SIG-M5 treated with dmso at 0.1 percent for 504 hours (cell line): ENCODE measurements at regions not wholly inside any gene's neighbourhood (a gene's known extent, or its start where the extent isn't known, plus 50 kb on each side); places are given as distances from the start of the nearest gene placed in this dataset.

Source experiments
- DNase-seq: peaks from one replicate; lab custom pipeline; 2025; ENCODE audit not compliant: unreplicated experiment; lab: John Stamatoyannopoulos, UW

DNA sequence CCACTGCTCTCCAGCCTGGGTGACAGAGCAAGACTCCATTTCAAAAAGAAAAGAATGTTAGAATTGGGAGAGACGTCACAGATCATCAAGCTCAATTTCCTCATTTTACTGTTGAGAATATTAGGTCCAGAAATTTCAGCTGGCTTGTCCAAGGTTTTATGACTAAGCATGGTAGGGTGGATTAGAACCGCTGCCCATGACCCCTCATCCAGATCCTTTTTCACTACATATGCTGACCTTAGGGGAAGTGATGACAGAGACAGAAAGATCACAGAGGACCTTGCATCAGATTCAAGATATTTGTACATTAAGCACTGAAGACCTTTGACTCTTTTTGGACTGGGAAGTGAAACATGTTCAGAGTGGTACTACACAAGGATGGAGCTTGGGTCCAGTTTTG lies 134.5 kb downstream of the ADAMTS15 start:
- DNase-seq: no peak

- no peak for DNase-seq
Measured at GRCh38 chr11:130583801-130584211, 135.4 kb downstream of the ADAMTS15 start.

- DNase-seq: no peak
Measured at GRCh38 chr11:130585545-130585944, 137.1 kb downstream of the ADAMTS15 start.

- DNase-seq: no peak
Measured at GRCh38 chr11:130587658-130588057, 139.2 kb downstream of the ADAMTS15 start.

DNA sequence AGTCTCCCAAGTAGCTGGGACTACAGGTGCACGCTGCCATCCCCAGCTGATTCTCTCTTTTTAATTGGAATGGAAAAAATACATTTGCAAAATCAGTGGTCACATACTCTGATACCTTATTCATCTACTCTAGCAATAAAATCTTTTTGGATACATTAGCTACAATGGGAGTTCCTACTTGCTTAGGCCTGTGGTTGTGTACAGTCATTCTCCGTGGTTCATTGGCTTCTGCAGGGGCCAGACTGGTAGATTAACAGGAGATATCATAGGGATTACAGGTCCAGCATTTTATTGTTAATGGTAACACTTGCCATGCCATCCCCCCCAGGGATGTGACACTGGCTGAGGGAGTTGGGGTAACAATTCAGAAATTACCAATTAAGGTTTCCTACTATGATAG lies 140.0 kb downstream of the ADAMTS15 start:
- DNase-seq: no peak

GRCh38 chr11:130592056-130592455 lies 143.6 kb downstream of the ADAMTS15 start:
- no peak for DNase-seq

DNA sequence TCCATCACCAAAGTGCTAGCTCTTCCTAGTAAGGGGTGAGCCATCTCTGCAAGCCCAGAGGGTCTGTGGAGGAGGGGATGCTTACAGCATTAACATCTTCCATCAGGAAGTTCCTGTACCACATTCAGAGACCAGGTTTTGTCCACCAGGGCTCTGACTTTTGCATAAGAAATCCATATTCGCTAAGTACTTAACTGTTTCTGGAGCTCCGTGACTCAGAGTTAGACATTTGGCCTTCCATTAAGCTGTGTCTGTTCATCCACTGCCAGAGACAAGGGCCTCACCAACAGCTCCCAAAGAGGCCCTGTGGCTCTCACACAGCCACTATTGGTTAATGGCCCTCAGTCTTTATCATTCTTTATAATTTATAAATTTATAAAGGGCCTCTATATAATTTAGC lies 144.6 kb downstream of the ADAMTS15 start:
- no peak for DNase-seq

DNA sequence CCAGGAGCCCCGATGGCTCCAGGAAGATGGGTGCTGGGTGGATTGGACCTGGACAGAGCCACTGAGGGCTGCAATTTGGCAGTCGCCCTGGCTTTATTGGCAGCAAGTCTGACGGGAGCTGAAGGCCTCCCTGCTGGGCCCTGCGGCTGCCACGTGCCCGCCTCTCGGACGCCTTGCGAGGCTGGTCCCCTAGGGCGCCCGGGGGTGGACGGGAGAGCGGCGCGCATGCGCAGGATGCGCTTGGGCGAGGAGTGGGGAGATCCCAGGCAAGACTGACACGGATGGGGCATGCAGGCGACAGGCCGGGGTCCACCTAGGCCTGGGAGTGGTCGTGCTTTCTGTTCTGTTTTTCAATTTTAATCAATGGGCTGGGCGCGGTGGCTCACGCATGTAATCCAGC lies 150.0 kb downstream of the ADAMTS15 start:
- no peak for DNase-seq

DNA sequence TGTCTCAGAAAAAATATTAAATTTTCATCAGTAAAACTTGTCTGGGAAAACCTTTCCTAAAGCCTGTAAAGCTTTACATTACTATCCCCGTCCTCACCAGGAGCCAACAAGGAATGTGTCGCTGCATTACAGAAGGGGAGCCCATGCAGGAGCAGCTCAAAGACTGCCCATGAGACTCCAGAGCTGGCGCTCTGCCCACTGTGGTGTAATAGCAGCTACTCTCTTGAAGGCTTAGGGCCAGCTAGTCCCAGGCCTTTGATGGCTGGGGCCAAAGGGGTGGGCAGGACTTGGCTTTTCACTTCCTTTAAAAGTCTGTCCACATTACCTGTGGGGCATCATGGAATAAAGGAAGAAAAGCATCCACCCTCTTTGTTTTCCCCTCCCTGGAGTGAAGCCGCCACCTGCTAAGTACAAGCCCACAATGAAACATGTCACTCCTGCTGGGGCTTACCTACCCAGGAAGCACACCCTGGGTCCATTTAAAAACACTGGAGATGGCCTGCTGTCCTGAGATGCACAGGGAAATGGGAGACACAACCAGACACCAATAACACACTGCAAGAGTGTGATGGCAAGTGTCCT lies 150.7 kb downstream of the ADAMTS15 start:
- DNase-seq: no peak

- DNase-seq: no peak
Measured at GRCh38 chr11:130600139-130600538, 151.7 kb downstream of the ADAMTS15 start.

GRCh38 chr11:130600616-130601015 lies 152.2 kb downstream of the ADAMTS15 start:
- DNase-seq: no peak

DNA sequence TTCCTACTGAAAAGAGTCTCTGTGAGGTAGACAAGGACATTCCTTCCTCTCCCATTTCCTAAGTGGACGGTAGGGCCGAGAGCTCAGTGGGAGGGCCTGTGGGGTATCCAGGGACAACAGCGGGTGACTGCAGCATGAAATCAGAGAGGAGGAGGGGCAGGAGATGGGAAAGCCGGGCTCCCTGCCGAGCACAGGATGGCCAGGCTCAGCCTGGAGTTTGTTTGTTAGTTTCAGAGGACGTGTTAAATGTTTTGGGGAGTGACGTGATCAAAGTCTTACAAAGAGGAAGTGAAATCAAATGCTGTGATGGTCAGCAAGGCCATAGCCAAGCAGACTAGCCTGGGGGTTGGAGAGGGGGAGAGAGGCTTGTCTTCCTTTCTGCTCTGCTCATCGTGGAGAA lies 152.7 kb downstream of the ADAMTS15 start:
- no peak for DNase-seq

DNA sequence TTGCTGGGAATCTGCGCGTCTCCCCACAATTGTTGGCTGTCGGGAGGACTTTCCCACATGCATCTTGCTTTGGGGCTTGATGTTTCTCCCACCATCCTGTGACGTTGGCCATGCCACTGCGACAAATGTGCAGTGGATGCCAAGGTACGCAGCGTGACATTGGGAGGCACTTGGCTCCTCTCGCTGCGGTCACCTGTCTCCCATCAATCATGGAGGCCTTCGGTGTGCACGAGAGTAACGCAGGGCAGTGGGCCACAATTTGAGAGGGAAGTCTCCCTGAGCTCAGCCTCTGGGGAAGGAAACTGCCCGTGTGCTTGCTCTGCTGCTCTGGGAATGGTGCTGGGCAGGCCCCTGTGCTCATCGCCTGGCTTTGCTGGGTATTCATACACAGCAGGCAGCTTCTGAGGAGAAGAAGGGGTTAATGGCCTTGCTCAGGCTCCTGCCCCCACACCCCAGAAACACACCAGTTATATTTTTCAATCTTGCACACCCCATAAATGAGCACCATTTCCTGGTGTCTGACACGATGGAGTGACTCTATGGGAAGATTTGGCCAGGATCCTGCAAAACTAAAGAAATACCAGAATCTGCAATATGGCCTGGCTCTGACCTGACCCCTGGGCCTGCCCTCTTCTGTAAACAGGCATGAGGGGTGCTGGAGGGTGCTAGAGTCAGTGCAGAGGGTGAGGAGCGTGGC lies 153.5 kb downstream of the ADAMTS15 start:
- DNase-seq: no peak

- no peak for DNase-seq
Measured at GRCh38 chr11:130602641-130603334, 154.3 kb downstream of the ADAMTS15 start.

GRCh38 chr11:130603335-130603906 lies 155.0 kb downstream of the ADAMTS15 start:
- DNase-seq: no peak

DNA sequence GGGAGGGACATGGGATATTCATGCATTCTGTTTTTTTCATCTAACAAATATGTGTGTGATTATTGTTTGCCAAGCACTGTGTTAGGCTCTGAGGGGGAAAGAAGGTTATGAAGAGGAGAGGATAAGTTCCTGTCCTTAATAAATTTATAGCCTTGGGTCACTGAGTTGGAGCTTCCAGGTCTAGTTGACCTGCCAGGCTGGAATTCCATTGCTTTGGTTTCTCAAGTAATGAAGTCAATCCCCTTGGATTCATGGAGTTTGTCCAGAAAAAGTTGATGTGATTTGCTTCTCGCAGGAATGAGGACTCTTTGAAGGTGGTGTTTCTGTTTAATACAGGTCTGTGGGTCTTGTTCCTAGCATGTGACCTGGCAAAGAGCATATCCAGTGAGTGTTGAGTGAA lies 156.2 kb downstream of the ADAMTS15 start:
- DNase-seq: no peak

GRCh38 chr11:130606178-130606577 lies 157.7 kb downstream of the ADAMTS15 start:
- DNase-seq: no peak

DNA sequence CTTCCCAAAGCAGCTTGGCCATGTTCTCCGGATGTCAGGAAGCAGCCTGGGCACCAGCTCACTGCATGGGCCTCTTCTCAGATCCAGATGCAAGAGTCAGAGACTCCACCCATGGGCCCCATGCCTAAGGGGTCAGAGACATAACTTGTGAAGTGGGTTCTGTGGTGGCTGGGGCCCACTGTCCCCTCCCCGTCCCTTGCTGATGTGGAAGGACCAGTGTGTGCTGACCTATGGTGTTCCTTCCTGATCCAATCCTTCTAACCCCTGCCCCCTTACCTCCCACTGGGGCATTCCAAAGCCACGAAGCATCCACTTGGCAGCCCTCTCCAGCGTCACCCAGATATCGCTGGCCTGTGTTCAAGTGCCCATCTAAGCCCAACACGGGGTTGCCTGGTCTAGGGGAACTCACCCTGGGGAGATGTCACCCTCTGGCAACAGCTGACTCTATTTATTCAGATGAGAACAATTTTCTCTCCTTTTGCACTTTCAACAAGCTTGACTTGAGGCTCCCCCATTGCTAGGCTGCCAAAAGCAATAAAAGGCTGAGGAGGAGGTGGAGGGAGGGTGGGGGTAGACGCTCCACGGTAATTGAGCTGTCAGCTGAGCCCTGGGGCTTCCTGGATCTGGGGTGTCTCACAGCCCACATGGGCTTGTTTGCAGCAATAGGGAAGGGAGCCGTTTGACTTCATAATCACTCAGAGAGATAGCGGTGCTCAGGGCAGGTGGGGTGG lies 158.5 kb downstream of the ADAMTS15 start:
- DNase-seq: no peak

DNA sequence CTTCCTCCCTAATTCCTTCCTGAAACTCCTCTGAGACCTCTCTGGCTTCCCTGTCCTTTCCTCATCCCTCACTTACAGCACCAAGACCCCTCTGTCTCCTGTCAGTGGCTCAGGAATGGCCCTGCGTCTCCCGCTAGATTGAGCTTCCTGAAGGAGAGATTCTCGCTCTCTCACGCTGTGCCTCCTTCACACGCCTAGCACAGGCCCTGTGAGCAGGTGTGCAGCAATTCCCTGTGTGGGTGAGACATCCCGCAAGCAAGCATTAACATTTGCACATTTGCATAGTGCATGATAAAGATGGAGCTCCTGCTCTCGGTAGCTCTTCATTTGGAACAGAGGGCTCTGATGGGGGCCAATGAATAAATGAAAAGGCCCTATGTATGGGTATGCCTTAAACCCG lies 159.8 kb downstream of the ADAMTS15 start:
- DNase-seq: no peak

- DNase-seq: peak; percentile 29
Measured at GRCh38 chr11:130609121-130610035, 160.9 kb downstream of the ADAMTS15 start.
